HG03060 (cell line): ENCODE measurements at regions not wholly inside any gene's neighbourhood (a gene's known extent, or its start where the extent isn't known, plus 50 kb on each side); places are given as distances from the start of the nearest gene placed in this dataset.

Experiments
- ATAC-seq: cut with Tn5 transposase; IDR thresholded peaks from one replicate; pipeline ENCODE4 v1.9.1; 2021; ENCODE audit warnings: low read depth, moderate number of reproducible peaks; ENCODE audit not compliant: unreplicated experiment

- ATAC-seq = no peak
Measured at GRCh38 chr2:43057742-43058725, 168.4 kb downstream of the ZFP36L2 start.

- ATAC-seq = no peak
Measured at GRCh38 chr2:43057026-43057741, 169.2 kb downstream of the ZFP36L2 start.

GRCh38 chr2:43055985-43056384 lies 170.4 kb downstream of the ZFP36L2 start:
- ATAC-seq = no peak

- no peak for ATAC-seq
Measured at GRCh38 chr2:43055086-43055912, 171.1 kb downstream of the ZFP36L2 start.

- no peak for ATAC-seq
Measured at GRCh38 chr2:43054367-43054766, 172.0 kb downstream of the ZFP36L2 start.

GRCh38 chr2:43052944-43053306 lies 173.5 kb downstream of the ZFP36L2 start:
- no peak for ATAC-seq

GRCh38 chr2:43052204-43052943 lies 174.0 kb downstream of the ZFP36L2 start:
- no peak for ATAC-seq

GRCh38 chr2:43051338-43051737 lies 175.1 kb downstream of the ZFP36L2 start:
- no peak for ATAC-seq

GRCh38 chr2:43050866-43051265 lies 175.5 kb downstream of the ZFP36L2 start:
- ATAC-seq = no peak

GRCh38 chr2:43049836-43050801 lies 176.3 kb downstream of the ZFP36L2 start:
- no peak for ATAC-seq

- no peak for ATAC-seq
Measured at GRCh38 chr2:43047187-43047780, 179.1 kb downstream of the ZFP36L2 start.

- no peak for ATAC-seq
Measured at GRCh38 chr2:43045866-43046265, 180.5 kb downstream of the ZFP36L2 start.

GRCh38 chr2:43044093-43044681 lies 182.2 kb downstream of the ZFP36L2 start:
- ATAC-seq = no peak

- no peak for ATAC-seq
Measured at GRCh38 chr2:43043553-43043870, 182.9 kb downstream of the ZFP36L2 start.

- no peak for ATAC-seq
Measured at GRCh38 chr2:43041661-43042360, 184.6 kb downstream of the ZFP36L2 start.

GRCh38 chr2:43041173-43041591 lies 185.2 kb downstream of the ZFP36L2 start:
- no peak for ATAC-seq

- ATAC-seq = no peak
Measured at GRCh38 chr2:43040084-43040854, 186.1 kb downstream of the ZFP36L2 start.
